ENCODE measurements at regions not wholly inside any gene's neighbourhood (a gene's known extent, or its start where the extent isn't known, plus 50 kb on each side); places are given as distances from the start of the nearest gene placed in this dataset.
"Not testable (repeated sequence)": the region's sequence is repeated elsewhere in the genome, so short reads cannot be mapped to it uniquely, and the experiment has no call there.

DNA sequence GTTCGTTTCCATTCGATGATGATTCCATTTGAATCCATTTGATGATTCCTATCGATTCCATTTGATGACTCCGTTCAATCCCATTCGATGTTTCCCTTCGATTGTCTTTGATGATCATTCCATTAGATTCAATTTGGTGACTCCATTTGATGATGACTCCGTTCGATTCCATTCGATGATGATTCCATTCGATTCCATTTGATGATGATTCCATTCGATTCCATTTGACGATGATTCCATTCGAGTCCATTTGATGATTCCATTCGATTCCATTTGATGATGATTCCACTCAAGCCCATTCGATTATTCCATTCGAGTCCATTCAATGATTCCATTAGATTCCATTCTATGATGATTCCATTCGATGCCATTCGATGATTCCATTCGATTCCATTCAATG, 2730.6 kb downstream of the RPIA start:
- POLR2A ChIA-PET; H3K36me3 ChIP-seq (ENCODE audit: control insufficient read depth in 4 of 4, insufficient read depth in 4 of 4, low read length in 3 of 4); H3K27ac ChIP-seq (ENCODE audit: insufficient read depth in 1 of 2, low read depth in 1 of 2, low read length in 2 of 2, poor library complexity in 1 of 2, severe bottlenecking in 2 of 2); H3K27me3 ChIP-seq (replicated peaks in 2 of 5; ENCODE audit: control insufficient read depth in 4 of 5, insufficient read depth in 5 of 5, low read length in 4 of 5); H3K4me3 ChIP-seq (ENCODE audit: control insufficient read depth in 1 of 7, extremely low read depth in 1 of 7, insufficient read depth in 4 of 7, low read depth in 2 of 7, low read length in 6 of 7); CTCF ChIA-PET; DNase-seq; H3K4me1 ChIP-seq (ENCODE audit: control extremely low read depth in 1 of 4, control insufficient read depth in 4 of 4, insufficient read depth in 4 of 4, low read length in 3 of 4): not testable (repeated sequence)
- WGBS (ENCODE audit: insufficient coverage) = 90% methylated on average over 19 of the region's 19 CpGs
- H3K9me3 ChIP-seq (ENCODE audit: control extremely low read depth in 1 of 5, control insufficient read depth in 4 of 5, insufficient read depth in 2 of 5, low read depth in 1 of 5, low read length in 4 of 5) = peaks cover 0 to 21% (median 5%) of the 10 kb centered on the region in 5 experiments

DNA sequence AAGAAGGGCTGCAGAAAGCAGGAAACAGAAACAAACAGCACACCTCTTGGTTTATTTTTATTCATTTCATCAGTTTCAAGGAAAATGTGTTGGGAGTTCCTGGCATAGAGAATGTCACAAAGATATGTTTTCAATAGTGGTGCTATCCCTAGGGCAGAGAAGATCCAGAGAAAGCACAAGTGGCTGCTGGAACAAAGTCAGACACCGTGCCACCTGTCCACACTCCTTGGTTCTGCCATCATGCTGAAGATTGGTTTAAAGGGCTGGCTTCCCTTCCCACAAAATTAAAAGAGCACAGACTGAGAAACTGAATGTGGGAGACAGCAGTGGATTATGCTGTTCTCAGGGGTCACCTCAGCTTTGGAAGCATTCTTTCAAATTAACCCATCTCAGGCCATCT, 2735.7 kb downstream of the RPIA start:
- H3K4me3 ChIP-seq (ENCODE audit: control insufficient read depth in 1 of 7, extremely low read depth in 1 of 7, insufficient read depth in 4 of 7, low read depth in 2 of 7, low read length in 6 of 7); H3K36me3 ChIP-seq (ENCODE audit: control insufficient read depth in 4 of 4, insufficient read depth in 4 of 4, low read length in 3 of 4); H3K27ac ChIP-seq (ENCODE audit: insufficient read depth in 1 of 2, low read depth in 1 of 2, low read length in 2 of 2, poor library complexity in 1 of 2, severe bottlenecking in 2 of 2); H3K4me1 ChIP-seq (ENCODE audit: control extremely low read depth in 1 of 4, control insufficient read depth in 4 of 4, insufficient read depth in 4 of 4, low read length in 3 of 4); POLR2A ChIA-PET; CTCF ChIA-PET; H3K9me3 ChIP-seq (ENCODE audit: control extremely low read depth in 1 of 5, control insufficient read depth in 4 of 5, insufficient read depth in 2 of 5, low read depth in 1 of 5, low read length in 4 of 5); H3K27me3 ChIP-seq (replicated peaks in 2 of 5; ENCODE audit: control insufficient read depth in 4 of 5, insufficient read depth in 5 of 5, low read length in 4 of 5); DNase-seq: not testable (repeated sequence)
- 60% methylated on average over 1 of the region's 1 CpG for WGBS (ENCODE audit: insufficient coverage)

DNA sequence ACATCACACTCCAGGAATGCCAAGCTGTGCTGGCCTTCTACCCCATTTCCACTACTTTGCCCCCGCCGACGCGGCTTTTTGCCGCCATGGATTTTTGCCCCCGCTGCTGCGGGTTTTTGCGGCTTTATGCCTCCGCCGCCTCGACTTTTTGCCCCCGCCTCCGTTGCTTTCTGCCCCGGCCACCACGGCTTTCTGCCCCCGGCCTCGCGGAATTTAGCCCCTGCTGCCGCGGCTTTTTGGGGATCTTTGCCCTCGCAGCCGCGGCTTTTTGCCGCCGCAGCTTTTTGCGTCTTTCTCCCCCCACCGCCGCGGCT, 2750.4 kb downstream of the RPIA start:
- CTCF ChIA-PET = not testable (repeated sequence)

DNA sequence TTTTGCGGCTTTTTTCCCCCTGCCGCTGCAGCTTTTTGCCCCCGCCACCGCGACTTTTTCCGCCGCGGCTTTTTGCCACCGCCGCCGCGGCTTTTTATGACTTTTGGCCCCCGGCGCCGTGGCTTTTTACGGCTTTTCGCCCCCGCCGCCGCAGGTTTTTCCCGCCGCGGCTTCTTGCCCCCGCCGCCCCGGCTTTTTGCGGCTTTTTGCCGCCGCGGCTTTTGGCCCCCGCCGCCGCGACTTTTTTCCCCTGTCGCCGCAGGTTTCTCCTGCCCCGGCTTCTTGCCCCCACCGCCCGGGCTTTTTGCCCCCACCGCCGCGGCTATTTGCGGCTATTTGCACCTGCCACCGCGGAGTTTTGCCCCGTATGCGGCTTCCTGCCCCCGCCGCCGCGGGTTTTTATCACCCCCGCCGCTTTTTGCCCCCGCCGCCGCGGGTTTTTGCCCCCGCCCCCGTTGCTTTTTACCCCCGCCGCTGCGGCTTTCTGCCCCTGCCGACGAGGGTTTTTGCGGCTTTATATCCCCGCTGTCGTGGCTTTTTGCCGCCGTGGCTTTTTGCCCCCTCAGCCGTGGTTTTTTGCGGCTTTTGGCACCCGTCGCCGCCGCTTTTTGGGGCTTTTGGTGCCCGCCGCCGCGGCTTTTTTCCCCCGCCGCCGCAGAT, 2750.9 kb downstream of the RPIA start:
- H3K27ac ChIP-seq (ENCODE audit: insufficient read depth in 1 of 2, low read depth in 1 of 2, low read length in 2 of 2, poor library complexity in 1 of 2, severe bottlenecking in 2 of 2) = no peak overlapping the region
- H3K9me3 ChIP-seq (ENCODE audit: control extremely low read depth in 1 of 5, control insufficient read depth in 4 of 5, insufficient read depth in 2 of 5, low read depth in 1 of 5, low read length in 4 of 5) = peaks cover 0 to 6% (median 0%) of the 10 kb centered on the region in 5 experiments
- no peaks in the 10 kb centered on the region for H3K36me3 ChIP-seq (ENCODE audit: control insufficient read depth in 4 of 4, insufficient read depth in 4 of 4, low read length in 3 of 4)
- H3K4me1 ChIP-seq (ENCODE audit: control extremely low read depth in 1 of 4, control insufficient read depth in 4 of 4, insufficient read depth in 4 of 4, low read length in 3 of 4) = peaks cover 0 to 7% (median 5%) of the 10 kb centered on the region in 4 experiments
- POLR2A ChIA-PET = no interaction called here
- WGBS (ENCODE audit: insufficient coverage) = 5% methylated on average over 82 of the region's 82 CpGs
- peaks cover 0 to 43% (median 5%) of the 10 kb centered on the region in 5 experiments for H3K27me3 ChIP-seq (replicated peaks in 2 of 5; ENCODE audit: control insufficient read depth in 4 of 5, insufficient read depth in 5 of 5, low read length in 4 of 5)
- peak; percentile 15 to 55 (median 47) for DNase-seq
- CTCF ChIA-PET = no interaction called here
- H3K4me3 ChIP-seq (ENCODE audit: control insufficient read depth in 1 of 7, extremely low read depth in 1 of 7, insufficient read depth in 4 of 7, low read depth in 2 of 7, low read length in 6 of 7) = peak overlapping the region in 3 of 7 experiments; percentile 20 to 38 (median 32)

More for the DNA sequence above, 2750.4 kb downstream of the RPIA start:
- POLR2A ChIA-PET; H3K4me1 ChIP-seq (ENCODE audit: control extremely low read depth in 1 of 4, control insufficient read depth in 4 of 4, insufficient read depth in 4 of 4, low read length in 3 of 4); H3K4me3 ChIP-seq (ENCODE audit: control insufficient read depth in 1 of 7, extremely low read depth in 1 of 7, insufficient read depth in 4 of 7, low read depth in 2 of 7, low read length in 6 of 7); DNase-seq; H3K36me3 ChIP-seq (ENCODE audit: control insufficient read depth in 4 of 4, insufficient read depth in 4 of 4, low read length in 3 of 4); H3K27ac ChIP-seq (ENCODE audit: insufficient read depth in 1 of 2, low read depth in 1 of 2, low read length in 2 of 2, poor library complexity in 1 of 2, severe bottlenecking in 2 of 2); H3K9me3 ChIP-seq (ENCODE audit: control extremely low read depth in 1 of 5, control insufficient read depth in 4 of 5, insufficient read depth in 2 of 5, low read depth in 1 of 5, low read length in 4 of 5): not testable (repeated sequence)
- peaks cover 0 to 41% (median 5%) of the 10 kb centered on the region in 5 experiments for H3K27me3 ChIP-seq (replicated peaks in 2 of 5; ENCODE audit: control insufficient read depth in 4 of 5, insufficient read depth in 5 of 5, low read length in 4 of 5)
- 8% methylated on average over 29 of the region's 29 CpGs for WGBS (ENCODE audit: insufficient coverage)

DNA sequence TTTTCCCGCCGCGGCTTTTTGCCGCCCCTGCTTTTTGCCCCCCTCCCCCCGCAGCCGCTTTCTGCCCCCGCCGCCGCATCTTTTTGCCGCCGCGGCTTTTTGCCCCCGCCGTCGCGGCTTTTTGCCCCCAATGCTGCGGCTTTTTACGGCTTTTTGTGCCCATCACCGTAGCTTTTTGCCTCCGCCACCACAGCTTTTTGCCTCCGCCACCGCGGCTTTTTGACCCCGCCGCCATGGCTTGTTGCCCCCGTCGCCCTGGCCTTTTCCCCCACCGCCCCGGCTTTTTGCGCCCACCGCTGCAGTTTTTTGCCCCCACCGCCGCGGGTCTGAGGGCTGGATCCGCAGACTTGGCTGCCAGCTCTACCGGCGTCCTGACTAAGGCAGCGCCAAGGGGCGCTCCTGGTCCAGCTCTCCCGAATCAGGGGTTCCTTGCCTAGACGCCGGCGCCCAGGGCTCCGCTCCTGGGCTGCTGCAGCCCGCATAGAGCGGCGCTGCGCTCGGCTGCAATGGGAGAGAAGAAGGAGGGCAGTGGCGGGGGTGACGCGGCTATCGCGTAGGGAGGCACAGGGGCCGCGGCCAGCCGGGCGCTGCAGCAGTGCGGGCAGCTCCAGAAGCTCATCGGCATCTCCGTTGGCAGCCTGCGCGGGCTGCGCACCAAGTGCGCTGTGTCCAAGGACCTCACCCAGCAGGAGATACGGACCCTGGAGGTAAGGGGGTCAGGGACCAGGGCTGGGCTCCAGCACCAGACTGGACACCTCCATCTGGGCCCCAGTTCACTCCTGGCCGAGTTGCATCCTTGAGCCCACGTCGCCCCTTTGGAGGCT, 2751.6 kb downstream of the RPIA start:
- POLR2A ChIA-PET = not testable (repeated sequence)
- peaks cover 0 to 43% (median 5%) of the 10 kb centered on the region in 5 experiments for H3K27me3 ChIP-seq (replicated peaks in 2 of 5; ENCODE audit: control insufficient read depth in 4 of 5, insufficient read depth in 5 of 5, low read length in 4 of 5)
- peak in 2 of 3 donors; percentile 28 to 45 for DNase-seq

DNA sequence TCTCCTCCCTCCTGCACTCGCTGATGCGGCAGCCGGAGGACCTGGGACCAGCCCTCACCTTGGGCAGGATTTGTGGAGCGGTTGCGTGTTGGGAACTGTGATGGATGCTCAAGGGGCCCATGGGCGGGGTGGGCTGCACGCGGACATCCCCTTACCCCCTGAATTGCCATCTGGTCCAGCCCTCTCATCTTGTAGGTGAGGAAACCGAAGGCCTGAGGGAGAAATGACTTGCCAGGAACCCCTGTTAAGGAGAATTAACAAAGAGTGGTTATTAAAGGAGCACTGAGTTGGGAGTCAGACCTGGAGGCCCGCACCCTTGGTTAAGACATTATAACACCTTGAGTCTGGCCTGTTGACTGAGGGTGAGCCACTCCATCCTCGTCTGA, 2752.2 kb downstream of the RPIA start:
- H3K4me3 ChIP-seq (ENCODE audit: control insufficient read depth in 1 of 7, extremely low read depth in 1 of 7, insufficient read depth in 4 of 7, low read depth in 2 of 7, low read length in 6 of 7); CTCF ChIA-PET; POLR2A ChIA-PET; H3K27ac ChIP-seq (ENCODE audit: insufficient read depth in 1 of 2, low read depth in 1 of 2, low read length in 2 of 2, poor library complexity in 1 of 2, severe bottlenecking in 2 of 2); DNase-seq; H3K4me1 ChIP-seq (ENCODE audit: control extremely low read depth in 1 of 4, control insufficient read depth in 4 of 4, insufficient read depth in 4 of 4, low read length in 3 of 4); H3K36me3 ChIP-seq (ENCODE audit: control insufficient read depth in 4 of 4, insufficient read depth in 4 of 4, low read length in 3 of 4); H3K9me3 ChIP-seq (ENCODE audit: control extremely low read depth in 1 of 5, control insufficient read depth in 4 of 5, insufficient read depth in 2 of 5, low read depth in 1 of 5, low read length in 4 of 5): not testable (repeated sequence)
- H3K27me3 ChIP-seq (replicated peaks in 2 of 5; ENCODE audit: control insufficient read depth in 4 of 5, insufficient read depth in 5 of 5, low read length in 4 of 5) = peaks cover 0 to 43% (median 5%) of the 10 kb centered on the region in 5 experiments
- WGBS (ENCODE audit: insufficient coverage) = 67% methylated on average over 1 of the region's 11 CpGs

More for the DNA sequence above, 2751.6 kb downstream of the RPIA start:
- H3K4me1 ChIP-seq (ENCODE audit: control extremely low read depth in 1 of 4, control insufficient read depth in 4 of 4, insufficient read depth in 4 of 4, low read length in 3 of 4); H3K27ac ChIP-seq (ENCODE audit: insufficient read depth in 1 of 2, low read depth in 1 of 2, low read length in 2 of 2, poor library complexity in 1 of 2, severe bottlenecking in 2 of 2); H3K36me3 ChIP-seq (ENCODE audit: control insufficient read depth in 4 of 4, insufficient read depth in 4 of 4, low read length in 3 of 4); H3K9me3 ChIP-seq (ENCODE audit: control extremely low read depth in 1 of 5, control insufficient read depth in 4 of 5, insufficient read depth in 2 of 5, low read depth in 1 of 5, low read length in 4 of 5); CTCF ChIA-PET: not testable (repeated sequence)
- peak overlapping the region in 1 of 7 experiments; percentile 38 for H3K4me3 ChIP-seq (ENCODE audit: control insufficient read depth in 1 of 7, extremely low read depth in 1 of 7, insufficient read depth in 4 of 7, low read depth in 2 of 7, low read length in 6 of 7)
- 16% methylated on average over 24 of the region's 69 CpGs for WGBS (ENCODE audit: insufficient coverage)

DNA sequence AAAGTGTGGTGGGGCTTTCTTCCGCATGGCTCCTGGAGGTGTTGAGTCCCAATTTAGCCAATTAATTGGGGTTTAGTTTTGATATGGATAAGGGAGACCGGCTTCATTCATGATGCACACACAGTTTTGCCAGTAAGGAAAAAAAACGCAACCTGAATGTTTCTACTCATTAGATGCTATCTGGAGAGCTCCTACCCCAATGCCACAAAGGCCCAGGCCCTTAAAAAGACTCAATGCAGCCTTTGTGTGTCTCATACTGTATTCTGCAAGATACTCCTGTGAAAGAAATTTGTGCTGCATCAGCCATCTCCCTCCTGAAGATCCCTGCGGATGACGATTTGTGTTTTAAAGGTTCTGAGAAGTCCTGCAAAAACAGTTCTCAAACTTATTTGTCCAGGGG, 2754.2 kb downstream of the RPIA start:
- H3K36me3 ChIP-seq (ENCODE audit: control insufficient read depth in 4 of 4, insufficient read depth in 4 of 4, low read length in 3 of 4); DNase-seq; H3K4me1 ChIP-seq (ENCODE audit: control extremely low read depth in 1 of 4, control insufficient read depth in 4 of 4, insufficient read depth in 4 of 4, low read length in 3 of 4); H3K9me3 ChIP-seq (ENCODE audit: control extremely low read depth in 1 of 5, control insufficient read depth in 4 of 5, insufficient read depth in 2 of 5, low read depth in 1 of 5, low read length in 4 of 5); H3K27ac ChIP-seq (ENCODE audit: insufficient read depth in 1 of 2, low read depth in 1 of 2, low read length in 2 of 2, poor library complexity in 1 of 2, severe bottlenecking in 2 of 2); H3K4me3 ChIP-seq (ENCODE audit: control insufficient read depth in 1 of 7, extremely low read depth in 1 of 7, insufficient read depth in 4 of 7, low read depth in 2 of 7, low read length in 6 of 7); POLR2A ChIA-PET; CTCF ChIA-PET: not testable (repeated sequence)
- WGBS (ENCODE audit: insufficient coverage) = 92% methylated on average over 2 of the region's 5 CpGs
- H3K27me3 ChIP-seq (replicated peaks in 2 of 5; ENCODE audit: control insufficient read depth in 4 of 5, insufficient read depth in 5 of 5, low read length in 4 of 5) = peaks cover 0 to 31% (median 5%) of the 10 kb centered on the region in 5 experiments

Data from common myeloid progenitor, CD34-positive (primary cell).